Stimulated activated CD4-positive, alpha-beta T cell treated with anti-CD3 and anti-CD28 coated beads, Interleukin-4, amount 100 ng/mL, for 4 hours (primary cell): ENCODE measurements at regions not wholly inside any gene's neighbourhood (a gene's known extent, or its start where the extent isn't known, plus 50 kb on each side); places are given as distances from the start of the nearest gene placed in this dataset.
A peak's percentile ranks its signal among the peaks of the same experiment; 100 is the strongest.
"Not testable (repeated sequence)": the region's sequence is repeated elsewhere in the genome, so short reads cannot be mapped to it uniquely, and the experiment has no call there.

Source experiments
- DNase-seq, 2 experiments: peaks; one replicate each; pipeline ENCODE4 v3.0.0-alpha.2; 2020

DNA sequence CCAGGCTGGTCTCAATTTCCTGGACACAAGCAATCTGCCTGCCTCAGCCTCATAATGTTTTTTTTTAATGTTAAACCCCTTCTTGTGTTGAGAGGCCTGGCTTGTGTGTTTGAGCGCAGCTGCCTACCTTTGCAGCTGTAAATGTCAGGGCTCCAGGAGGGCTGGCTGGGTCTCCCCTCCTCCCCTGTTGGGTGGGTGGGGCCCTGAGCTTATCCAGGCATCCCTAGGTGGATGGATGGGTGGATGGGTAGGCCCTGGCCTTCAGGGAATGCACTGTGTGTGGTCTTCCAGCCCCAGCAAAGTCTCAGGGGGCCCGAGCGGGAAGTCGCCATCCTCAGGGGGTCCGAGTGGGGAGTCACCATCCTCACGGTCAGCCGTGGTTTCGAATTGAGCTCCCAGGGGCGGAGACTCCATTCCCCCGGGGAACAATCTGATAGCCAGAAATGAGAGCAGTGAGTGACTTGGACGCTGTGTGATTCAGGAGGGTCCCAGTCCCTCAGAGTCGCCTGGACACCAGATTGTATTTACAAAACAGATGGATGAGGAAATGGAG, 279.4 kb upstream of the PLGLB2 start:
- DNase-seq: not testable (repeated sequence)

DNA sequence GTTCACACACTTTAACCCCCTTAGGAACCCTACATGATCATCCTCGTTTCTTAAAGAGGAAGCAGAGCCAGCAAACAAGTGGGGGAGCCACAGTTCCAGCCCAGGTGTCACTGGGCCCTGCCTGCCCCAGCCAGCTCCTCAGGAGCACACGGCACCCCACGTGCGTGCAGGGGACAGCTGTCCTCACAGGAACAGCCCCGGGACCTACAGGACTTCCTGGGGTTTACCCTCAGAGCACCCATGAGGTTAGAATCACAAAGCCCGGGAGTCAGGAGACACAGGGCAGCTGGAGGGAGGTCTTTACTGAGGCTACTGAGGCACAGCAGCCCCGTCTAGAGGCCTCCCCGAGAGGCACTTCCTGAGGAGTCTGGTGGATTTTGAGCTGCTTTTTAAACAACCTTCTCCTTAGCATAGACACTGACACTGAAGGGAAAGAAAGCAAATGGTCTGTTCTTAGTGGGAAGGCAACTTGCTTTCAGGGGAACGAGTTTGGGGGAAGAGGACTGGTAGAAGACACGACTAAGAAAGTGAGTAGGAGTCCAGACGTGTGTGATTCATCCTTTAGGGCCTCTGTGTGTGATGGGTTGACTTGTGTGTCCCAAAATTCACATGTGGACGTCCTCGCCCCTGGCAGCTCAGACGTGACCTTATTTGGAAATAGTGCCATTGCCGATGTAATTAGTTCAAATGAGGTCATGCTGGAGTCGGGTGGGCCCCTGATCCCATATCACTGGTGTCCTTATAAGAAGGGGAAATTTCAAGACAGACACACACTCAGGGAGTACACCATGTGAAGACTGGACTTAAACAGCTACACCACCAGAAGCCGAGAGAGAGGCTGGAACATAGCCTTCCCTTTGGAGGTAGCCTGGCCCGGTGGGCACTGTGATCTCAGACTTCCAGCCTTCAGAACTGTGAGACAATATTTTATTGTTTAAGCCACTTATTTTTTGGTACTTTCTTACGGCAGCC, 278.4 kb upstream of the PLGLB2 start:
- peak; percentile 39 to 71 for DNase-seq

DNA sequence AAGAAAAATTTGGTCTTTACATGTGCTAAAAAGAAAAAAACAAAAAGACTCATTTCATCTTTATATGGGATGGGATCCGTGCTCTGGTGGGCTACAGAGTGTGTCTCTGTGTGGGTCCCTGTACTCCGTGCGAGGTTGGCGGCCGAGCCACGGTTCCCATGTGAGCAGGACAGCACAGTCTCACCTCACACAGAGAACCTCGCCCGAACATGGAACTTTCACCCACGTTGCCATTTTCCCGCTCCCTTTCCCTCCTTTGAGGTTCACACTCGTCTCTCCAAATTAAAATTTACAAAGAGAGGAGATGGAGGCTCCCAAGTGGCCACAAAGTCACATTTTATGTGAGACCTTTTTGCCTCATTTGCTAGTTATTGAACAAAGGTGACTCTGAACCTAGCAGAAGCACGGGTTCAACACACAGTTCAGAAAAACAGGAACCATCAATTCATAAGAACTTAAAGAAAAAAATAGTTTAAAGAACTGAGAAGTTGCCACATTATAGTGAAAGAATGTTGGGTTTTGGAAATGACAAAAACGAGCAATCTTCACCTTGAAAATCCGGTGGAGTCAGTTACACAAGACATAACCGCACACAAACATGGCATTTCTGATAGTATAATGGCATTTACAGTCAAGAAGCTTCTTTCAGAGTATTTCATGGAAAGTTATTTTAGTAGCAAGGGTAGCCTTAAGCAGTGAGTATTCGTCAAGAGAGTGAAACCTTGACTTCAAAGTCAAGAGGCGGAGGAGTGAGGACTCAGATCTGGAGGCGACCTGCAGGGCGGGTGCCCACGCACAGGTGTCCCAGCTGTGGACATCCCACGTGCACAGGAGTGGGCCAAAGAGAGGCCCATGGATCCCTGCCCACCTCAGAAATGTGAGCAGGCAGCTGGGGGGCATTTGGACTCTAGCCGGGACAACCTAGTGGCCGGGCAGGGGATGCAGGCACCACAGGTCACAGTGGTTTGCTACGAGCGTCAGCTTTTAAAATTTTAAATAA, 277.2 kb upstream of the PLGLB2 start:
- peak; percentile 54 to 72 for DNase-seq

DNA sequence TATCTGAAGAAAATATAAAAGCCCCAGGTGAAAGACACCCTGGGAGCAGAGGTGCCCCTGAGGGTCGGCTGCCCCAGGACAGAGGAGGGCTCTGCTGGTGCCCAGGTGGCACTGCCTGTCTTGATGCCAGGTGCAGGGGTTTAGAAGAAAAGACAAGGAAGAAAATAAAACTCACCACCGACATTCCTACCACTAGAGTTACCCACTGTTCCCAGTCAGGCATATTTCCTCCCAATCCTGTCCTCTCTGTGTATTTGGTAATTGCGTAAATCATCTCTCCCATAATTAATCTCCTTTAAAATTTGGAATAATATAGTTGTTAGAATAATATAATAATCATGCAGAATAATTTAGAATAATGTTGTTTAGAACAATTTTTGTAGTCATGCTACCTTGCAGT, 276.4 kb upstream of the PLGLB2 start:
- DNase-seq: not testable (repeated sequence)

DNA sequence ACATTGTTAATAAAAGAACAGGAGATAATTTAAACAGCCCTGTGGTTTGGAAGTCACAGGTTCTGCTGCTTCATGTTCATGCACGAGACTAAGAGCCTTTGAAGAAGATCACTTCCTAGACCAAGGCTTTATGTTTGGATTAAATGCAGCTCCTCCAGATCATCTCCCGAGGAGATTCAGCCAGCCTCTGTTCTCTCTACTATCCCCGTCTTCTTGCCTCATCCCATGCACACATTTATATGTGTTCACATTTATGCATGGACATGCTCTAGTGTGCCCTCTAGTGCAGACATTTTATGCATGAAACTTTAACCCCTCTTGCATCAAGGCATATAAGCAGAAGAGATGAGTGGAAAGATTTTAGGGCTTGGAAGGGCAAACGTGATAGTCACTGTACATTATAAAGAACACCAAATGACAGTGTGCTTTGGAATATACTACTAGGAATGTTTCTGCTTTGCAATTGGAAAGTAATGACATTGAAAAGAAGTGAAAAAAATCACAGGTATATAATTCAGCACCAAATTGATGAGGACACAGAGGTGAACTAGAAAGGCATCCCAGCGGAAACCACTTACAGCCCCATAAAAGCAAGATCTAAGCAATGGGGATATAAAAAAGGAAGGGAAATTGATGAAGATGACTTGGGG, 271.5 kb upstream of the PLGLB2 start:
- DNase-seq: not testable (repeated sequence)

DNA sequence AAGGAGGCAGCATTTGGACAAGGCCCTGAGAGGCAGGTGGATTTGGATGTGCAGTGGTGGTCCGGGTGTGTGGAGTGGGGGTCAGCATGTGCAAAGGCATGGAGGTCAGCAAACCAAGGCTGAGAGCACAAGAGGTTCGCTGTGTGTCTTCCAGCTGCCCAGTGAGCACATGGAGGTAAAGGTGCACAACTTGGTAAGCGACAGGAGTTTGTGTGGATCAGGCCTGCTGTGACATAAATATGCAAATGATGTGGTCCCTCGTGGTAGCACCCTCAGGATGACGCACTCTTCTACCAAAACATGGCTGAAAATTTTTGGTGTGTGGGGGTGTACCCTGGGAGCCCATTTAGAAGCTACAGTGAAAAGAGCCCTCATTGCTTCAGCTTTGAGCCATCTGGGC, 271.0 kb upstream of the PLGLB2 start:
- peak in 1 of 2 experiments; percentile 62 for DNase-seq

DNA sequence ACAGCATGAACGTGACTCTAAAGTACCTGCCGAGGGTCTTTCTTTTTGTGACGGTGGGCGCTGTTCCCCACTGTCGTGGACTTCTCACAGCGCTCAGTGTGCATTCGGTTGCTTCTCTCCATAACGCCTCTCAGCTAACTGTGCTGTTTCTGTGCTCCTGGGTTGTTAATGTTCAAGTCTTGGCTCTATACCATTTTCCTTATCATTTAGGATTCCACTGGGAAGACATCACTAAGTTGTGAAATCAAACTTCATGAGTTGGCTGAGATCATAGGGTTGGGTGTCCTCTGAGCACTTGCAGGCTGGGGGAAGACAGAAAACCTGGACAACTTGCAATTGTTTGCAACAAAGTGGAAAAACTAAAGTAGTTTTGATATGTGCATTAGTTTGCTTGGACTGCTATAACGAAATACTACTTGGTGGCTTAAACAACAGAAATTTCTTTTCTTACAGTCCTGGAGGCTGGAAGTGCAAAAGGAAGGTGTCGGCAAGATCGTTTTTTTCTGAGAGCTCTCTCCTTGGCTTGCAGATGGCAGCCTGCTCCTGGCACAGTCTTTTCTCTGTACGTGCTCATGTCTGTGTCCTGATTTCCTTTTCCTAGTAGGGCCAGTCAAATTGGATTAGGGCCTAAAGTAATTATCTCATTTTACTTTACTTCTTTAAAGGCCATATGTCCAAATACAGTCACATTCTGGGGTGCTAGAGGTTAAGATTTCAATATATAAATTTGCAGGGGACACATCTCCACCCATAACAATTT, 270.0 kb upstream of the PLGLB2 start:
- not testable (repeated sequence) for DNase-seq

DNA sequence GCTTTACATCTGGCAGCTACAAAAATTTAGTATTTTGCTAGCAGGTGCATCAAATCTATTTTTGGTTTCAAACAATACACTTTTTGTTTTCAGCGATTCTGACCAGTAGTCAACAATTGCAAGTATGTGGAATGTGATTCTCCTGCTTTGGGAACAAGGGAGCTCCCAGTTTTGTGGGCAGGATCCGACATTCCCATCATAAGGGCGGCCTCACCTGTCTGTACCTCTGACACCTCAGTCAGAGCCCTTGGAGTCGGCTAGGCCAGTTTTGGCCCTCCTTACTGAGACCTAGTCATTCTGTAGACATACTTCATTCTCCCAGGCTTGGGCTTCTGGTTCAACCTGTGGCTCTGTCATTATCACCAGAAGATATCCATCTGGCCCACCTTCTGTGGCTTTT, 269.0 kb upstream of the PLGLB2 start:
- DNase-seq: not testable (repeated sequence)

DNA sequence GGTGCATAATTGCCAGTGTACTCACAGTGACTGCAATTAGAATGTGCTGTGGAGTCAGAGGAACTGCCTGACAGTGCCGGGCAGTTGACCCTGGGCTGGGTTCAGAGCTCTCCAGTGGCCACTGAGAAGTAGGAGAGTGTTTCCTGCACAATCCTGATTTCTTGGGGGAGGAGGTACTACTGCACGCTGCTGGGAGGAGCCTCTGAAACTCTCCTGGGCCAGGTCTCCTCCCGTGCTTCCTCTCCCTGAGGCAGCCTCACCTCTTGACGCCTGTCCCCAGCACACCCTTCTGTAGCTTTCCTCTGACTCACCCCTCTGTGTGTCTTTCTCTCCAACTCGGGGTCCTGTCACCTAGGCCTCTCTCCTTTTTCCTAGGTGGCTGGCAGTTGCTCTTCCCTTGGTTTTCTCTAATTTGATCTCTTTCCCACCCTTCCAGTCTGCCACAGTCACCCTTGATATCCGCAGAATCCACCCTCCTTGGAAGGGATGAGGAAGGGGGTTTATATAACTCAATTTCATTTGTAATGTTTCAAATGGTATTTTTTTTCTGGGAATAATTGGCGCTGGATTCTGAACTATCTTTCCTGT, 264.7 kb upstream of the PLGLB2 start:
- peak in 1 of 2 experiments; percentile 30 for DNase-seq

DNA sequence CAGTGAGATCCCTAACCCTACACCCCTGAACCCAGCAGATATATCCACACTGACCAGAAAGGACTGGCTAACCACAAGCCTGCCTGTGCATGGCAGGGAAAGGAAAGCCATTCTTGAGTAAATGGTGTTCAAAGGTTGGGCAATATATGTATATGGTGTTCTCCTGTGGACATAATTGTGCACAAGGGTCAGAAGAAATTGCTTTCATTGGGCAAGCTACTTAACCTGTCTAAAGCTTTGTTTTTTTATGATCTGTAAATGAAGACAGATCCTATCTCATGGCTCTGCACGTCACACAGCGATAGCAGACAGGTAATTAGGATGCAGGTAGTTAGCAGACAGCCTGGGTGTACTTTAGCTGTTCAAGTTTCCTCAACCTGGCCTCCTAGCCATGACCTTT, 263.5 kb upstream of the PLGLB2 start:
- DNase-seq: not testable (repeated sequence)

DNA sequence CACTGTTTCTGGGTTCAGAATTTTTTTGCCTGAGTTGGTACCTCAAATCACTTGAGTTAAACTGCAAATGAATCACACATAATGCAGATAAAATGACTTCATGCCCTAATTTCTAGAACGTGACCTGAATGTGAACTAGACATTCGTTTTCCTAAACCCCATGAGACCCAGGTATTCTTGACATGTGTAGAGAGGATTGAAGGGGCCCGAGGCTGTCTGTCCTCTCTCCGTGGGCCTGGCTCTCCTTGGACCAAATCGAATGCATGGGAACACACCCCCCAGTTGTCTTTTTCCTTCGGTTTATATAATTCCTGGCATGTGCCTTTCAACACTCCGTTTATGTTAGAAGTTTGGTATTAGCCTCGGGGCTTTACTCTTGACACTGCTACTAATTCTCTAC, 262.4 kb upstream of the PLGLB2 start:
- not testable (repeated sequence) for DNase-seq

DNA sequence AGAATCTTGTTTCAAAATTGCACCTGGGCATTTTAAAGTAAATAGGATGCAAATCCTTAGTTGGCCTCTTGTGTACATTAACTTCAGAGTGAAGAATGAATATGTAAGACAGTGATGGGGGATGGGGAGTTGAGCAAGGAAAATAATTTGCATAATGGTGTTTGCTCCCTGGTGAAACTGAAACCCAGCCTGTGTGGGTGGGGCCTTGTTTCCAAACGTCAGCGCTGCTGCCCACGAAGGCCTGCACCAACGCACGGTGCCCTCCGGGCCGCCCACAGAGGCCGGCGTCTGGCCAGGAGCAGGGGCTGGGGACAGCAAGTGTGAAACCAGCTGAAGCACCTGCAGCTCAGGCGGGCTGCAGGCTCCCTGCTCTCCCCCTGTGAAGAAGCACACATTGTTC, 262.0 kb upstream of the PLGLB2 start:
- DNase-seq: not testable (repeated sequence)

DNA sequence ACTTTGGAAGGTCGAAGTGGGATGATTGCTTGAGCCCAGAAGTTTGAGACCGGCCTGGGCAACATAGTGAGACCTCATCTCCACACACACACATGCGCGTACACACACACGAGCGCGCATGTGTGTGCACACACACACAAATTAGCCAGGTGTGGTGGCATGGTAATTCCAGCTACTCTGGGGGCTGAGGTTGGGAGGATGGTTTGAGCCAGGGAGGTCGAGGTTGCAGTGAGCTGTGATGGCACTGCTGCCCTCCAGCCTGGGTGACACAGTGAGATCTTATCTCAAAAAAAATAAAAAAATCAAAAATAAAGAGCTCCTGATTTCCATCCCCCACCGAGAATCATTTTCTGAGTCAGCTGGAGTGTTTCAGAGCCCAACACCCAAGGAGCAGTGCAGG, 261.5 kb upstream of the PLGLB2 start:
- DNase-seq: not testable (repeated sequence)

DNA sequence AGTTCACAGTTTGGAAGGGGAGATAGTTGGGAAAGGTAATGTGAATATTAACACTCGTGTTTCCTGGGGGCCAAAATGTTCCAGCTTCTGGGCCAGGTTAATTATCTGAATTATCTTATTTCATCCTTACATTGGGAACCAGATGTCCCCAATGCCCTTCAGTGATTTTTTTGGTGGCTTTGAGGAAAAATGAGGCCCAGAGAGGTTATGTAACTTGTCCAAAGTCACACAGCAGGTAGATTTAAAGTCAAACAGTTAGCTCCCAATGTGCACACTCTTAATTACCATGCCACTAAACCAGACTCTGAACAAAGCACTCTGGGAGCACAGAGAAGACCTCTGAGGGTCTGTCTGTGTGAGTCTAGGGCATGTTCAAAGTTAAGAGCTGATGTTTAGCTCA, 259.9 kb upstream of the PLGLB2 start:
- not testable (repeated sequence) for DNase-seq

DNA sequence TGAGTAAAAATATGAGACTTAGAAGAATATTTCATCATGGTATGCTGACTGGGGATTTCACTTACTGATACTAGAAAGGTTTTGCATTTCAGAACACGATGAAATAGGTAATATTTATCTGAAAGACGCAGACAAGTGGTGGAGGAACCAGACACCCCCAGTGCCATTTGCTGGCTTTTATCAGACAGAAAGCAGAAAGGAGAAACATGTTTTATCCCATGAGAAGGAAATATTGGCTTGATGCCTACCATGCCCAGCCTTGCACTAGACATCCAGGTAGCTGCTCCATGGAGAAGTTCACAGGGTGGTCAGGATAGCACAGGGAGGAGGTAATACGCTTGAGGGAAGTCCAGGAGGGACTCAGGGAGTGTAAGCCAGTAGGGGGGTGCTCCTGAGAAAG, 258.9 kb upstream of the PLGLB2 start:
- not testable (repeated sequence) for DNase-seq

DNA sequence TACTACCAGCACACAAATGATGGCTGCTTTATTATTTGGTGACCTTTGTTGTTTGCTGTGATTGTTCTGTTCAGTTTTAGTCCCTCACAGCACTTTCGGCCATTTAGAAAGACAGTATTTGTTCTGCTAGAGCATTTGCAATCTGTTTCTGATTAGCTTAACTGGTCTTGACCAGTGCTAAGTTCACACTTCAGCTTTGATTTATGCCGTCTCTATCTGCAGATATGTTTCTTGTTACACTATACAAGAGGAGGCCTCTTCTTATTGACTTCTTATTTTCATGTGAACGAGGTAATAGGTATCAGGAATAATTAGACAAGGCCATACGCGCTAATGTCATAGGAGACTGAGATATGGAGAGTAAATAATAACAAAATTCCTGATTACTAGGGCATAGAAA, 253.0 kb upstream of the PLGLB2 start:
- not testable (repeated sequence) for DNase-seq

DNA sequence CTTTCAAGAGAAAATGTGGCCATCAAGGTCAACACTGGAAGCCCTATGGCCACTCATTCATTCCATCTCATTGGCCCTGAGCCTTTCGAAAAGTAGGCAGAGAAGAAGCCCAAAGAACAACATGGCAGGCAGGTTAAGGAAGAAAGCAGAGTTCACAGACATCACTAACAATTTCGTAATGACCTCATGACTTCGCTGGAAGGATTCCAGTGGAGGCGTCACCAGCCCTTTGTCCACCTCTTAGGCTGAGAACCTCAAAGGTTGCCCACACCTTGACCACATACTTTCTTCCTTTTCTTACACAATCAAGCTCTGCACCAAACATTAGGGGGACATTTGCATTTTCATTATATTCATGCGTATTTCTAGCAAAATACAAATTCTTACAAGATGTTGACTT, 252.4 kb upstream of the PLGLB2 start:
- not testable (repeated sequence) for DNase-seq

DNA sequence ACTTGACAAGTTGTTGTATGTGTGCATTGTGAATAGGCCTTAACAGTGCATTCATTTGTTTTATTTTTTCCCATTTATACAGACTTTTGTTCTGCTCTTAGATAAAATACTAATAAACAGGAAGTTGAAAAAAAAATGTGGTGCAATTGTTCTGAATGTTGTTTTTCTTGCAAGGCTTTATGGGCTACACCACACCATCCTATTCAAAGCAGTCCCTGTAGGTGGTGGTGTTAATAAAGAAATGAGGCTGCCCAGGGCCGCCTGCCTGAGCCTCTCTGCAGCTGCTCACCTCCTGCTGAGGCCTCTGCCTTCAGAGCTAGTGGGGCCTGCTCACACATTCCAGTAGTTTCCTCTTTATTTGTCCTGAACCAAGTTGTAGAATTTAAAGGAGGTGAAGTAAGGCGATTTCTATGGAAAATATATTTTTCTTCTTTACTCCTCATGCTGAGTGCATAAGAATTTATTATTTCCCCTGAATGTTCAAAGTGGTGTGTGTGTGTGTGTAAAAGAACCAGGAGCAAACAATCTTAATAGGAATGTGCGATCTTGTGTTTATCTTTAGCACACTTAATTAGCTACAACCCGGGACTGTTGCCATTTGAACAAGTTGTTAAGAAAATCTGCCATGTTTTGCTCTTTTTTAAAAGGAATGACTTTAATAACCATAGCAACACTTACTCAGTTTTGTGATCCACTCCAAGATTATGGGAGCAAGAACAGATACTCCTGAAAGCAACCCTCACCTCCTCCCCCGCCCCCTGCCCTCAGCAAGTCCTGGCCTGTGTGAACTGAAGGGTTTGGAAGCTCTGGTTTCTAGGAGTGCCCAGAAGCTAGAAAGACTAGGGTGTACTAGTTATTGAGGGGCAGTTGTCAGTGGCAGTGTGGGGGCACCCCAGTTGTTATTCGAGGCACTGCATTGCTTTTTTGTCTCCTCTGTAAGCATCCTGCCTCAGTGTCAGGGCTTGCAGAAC, 251.6 kb upstream of the PLGLB2 start:
- not testable (repeated sequence) for DNase-seq

DNA sequence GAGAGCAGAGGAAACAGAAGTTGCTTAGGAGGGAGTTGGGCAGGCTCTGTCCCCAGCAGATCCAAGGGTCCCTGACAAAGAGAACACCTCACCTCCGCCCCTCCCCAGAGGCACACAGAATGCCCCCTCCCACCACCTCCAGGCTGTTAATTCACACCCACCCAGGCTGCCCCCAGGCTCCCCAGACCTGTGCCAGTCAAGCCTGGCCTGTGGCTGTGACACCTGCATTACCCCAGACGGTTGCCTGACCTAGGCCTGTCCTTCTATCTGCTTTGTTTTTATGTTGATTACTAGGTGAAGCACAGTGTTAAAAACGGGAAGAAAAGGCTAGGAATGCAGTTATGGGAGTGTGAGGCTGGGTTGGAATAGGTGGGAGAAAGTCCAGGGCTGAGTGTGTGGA, 250.8 kb upstream of the PLGLB2 start:
- DNase-seq: not testable (repeated sequence)

DNA sequence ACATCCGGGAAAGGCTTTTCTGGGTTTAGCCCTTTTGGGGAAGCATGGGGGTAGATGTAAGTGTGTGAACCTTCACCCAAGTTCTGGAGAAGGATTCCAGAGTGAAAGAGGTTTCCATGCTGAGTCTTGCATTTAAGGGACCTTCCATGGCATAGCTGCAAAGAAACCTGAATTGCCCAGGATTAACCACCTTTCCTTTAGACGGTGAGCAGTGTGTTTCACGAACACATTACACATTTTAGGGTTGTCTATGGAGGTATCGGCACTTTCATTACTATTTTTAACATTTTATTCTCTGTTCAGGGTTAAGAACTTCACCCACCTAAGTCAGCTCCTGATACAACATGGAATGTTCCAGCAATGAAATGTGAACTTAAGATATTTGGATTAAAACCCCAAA, 250.2 kb upstream of the PLGLB2 start:
- not testable (repeated sequence) for DNase-seq
